Suprapubic skin (tissue), 4 donors: ENCODE measurements at regions not wholly inside any gene's neighbourhood (a gene's known extent, or its start where the extent isn't known, plus 50 kb on each side); places are given as distances from the start of the nearest gene placed in this dataset.

ENCODE experiments used
- DNase-seq, 2 donors: peaks; one replicate each; pipeline ENCODE4 v3.0.0-alpha.2; 2019; ENCODE audit warnings: low spot score in 2 of 2
- H3K27ac ChIP-seq: fragments of 200-600 bp; sonication (generic); one replicate; pipeline ENCODE4 v1.5.1; 2019
- H3K27me3 ChIP-seq: fragments of 200-600 bp; sonication (generic); one replicate; pipeline ENCODE4 v1.5.1; 2019
- H3K36me3 ChIP-seq: fragments of 200-600 bp; sonication (generic); one replicate; pipeline ENCODE4 v1.5.1; 2019
- H3K4me1 ChIP-seq: fragments of 200-600 bp; sonication (generic); one replicate; pipeline ENCODE4 v1.5.1; 2019
- H3K4me3 ChIP-seq: fragments of 200-600 bp; sonication (generic); one replicate; pipeline ENCODE4 v1.5.1; 2019; ENCODE audit warnings: mild to moderate bottlenecking
- H3K9me3 ChIP-seq: fragments of 200-600 bp; sonication (generic); one replicate; pipeline ENCODE4 v1.5.1; 2019
- CTCF ChIP-seq, 2 donors: fragments of 200-600 bp in 1 of 2; fragments of 450-650 bp in 1 of 2; sonication (generic) in 1 of 2; IDR thresholded peaks; one replicate each; pipeline ENCODE4 v1.5.1; 2016 to 2019; ENCODE audit warnings: antibody characterized with exemption in 2 of 2, mild to moderate bottlenecking in 1 of 2, moderate library complexity in 1 of 2
- EP300 ChIP-seq: sonication (generic); formaldehyde crosslinking; IDR thresholded peaks from one replicate; pipeline ENCODE4 v1.6.1; 2017; ENCODE audit warnings: antibody characterized with exemption
- POLR2A ChIP-seq, 2 donors: fragments of 450-650 bp; IDR thresholded peaks; one replicate each; pipeline ENCODE4 v1.6.1; 2017; ENCODE audit warnings: antibody characterized with exemption in 2 of 2, mild to moderate bottlenecking in 2 of 2, moderate library complexity in 2 of 2
- POLR2AphosphoS5 ChIP-seq, 3 donors: sonication (generic); formaldehyde crosslinking; IDR thresholded peaks; one replicate each; pipeline ENCODE4 v1.6.1; 2017; ENCODE audit warnings: antibody characterized with exemption in 3 of 3
- WGBS: methylation state at CpG from one replicate; pipeline ENCODE4 v1.1.5; 2018; 5-methylcytosine and 5-hydroxymethylcytosine counted together

GRCh38 chr20:40763646-40764295 lies 74.7 kb upstream of the MAFB start:
- Histone ChIP-seq H3K27me3 (no peaks in the 10 kb centered on the region), H3K4me3 (no peak overlapping the region), H3K9me3 (no peaks in the 10 kb centered on the region), H3K4me1 (no peaks in the 10 kb centered on the region), H3K27ac (no peak overlapping the region), H3K36me3 (no peaks in the 10 kb centered on the region)
- no peak for DNase-seq
- TF ChIP-seq POLR2AphosphoS5 (IDR thresholded peaks at IDR 0.05) (no peak), POLR2A (IDR thresholded peaks at IDR 0.05) (no peak), CTCF (IDR thresholded peaks at IDR 0.05) (no peak), EP300 (no peak)
- 69% methylated on average over 10 of the region's 10 CpGs for WGBS

GRCh38 chr20:40765814-40766480 lies 76.9 kb upstream of the MAFB start:
- Histone ChIP-seq H3K36me3 (no peaks in the 10 kb centered on the region), H3K4me1 (peaks cover 6% of the 10 kb centered on the region), H3K9me3 (no peaks in the 10 kb centered on the region), H3K27ac (no peak overlapping the region), H3K4me3 (no peak overlapping the region), H3K27me3 (no peaks in the 10 kb centered on the region)
- no peak for DNase-seq
- TF ChIP-seq CTCF (IDR thresholded peaks at IDR 0.05) (no peak), EP300 (no peak), POLR2A (IDR thresholded peaks at IDR 0.05) (no peak), POLR2AphosphoS5 (IDR thresholded peaks at IDR 0.05) (no peak)
- WGBS = 75% methylated on average over 2 of the region's 4 CpGs

GRCh38 chr20:40766790-40767614 lies 78.0 kb upstream of the MAFB start:
- Histone ChIP-seq H3K27me3 (no peaks in the 10 kb centered on the region), H3K9me3 (no peaks in the 10 kb centered on the region), H3K4me3 (no peak overlapping the region), H3K36me3 (no peaks in the 10 kb centered on the region), H3K4me1 (peaks cover 9% of the 10 kb centered on the region), H3K27ac (no peak overlapping the region)
- 88% methylated on average over 5 of the region's 5 CpGs for WGBS
- no peak for TF ChIP-seq POLR2A (IDR thresholded peaks at IDR 0.05)
- DNase-seq = no peak

GRCh38 chr20:40767615-40767924 lies 78.5 kb upstream of the MAFB start:
- Histone ChIP-seq H3K9me3 (no peaks in the 10 kb centered on the region), H3K4me1 (peaks cover 9% of the 10 kb centered on the region), H3K4me3 (no peak overlapping the region), H3K27ac (no peak overlapping the region), H3K36me3 (no peaks in the 10 kb centered on the region), H3K27me3 (no peaks in the 10 kb centered on the region)
- TF ChIP-seq EP300 (no peak), POLR2AphosphoS5 (IDR thresholded peaks at IDR 0.05) (no peak), POLR2A (IDR thresholded peaks at IDR 0.05) (no peak), CTCF (IDR thresholded peaks at IDR 0.05) (no peak)
- DNase-seq = no peak
- 98% methylated on average over 3 of the region's 3 CpGs for WGBS

GRCh38 chr20:40768105-40768504 lies 79.1 kb upstream of the MAFB start:
- no peak for DNase-seq
- WGBS = 83% methylated on average over 3 of the region's 3 CpGs
- Histone ChIP-seq H3K36me3 (no peaks in the 10 kb centered on the region), H3K27me3 (no peaks in the 10 kb centered on the region), H3K27ac (no peak overlapping the region), H3K4me3 (no peak overlapping the region), H3K4me1 (peaks cover 9% of the 10 kb centered on the region), H3K9me3 (no peaks in the 10 kb centered on the region)
- TF ChIP-seq POLR2A (IDR thresholded peaks at IDR 0.05) = no peak
- no peak for TF ChIP-seq CTCF (IDR thresholded peaks at IDR 0.05)
- TF ChIP-seq POLR2AphosphoS5 (IDR thresholded peaks at IDR 0.05) = no peak
- TF ChIP-seq EP300 = no peak
